GM12878 (cell line): ENCODE measurements at regions not wholly inside any gene's neighbourhood (a gene's known extent, or its start where the extent isn't known, plus 50 kb on each side); places are given as distances from the start of the nearest gene placed in this dataset.

Source experiments
- ATAC-seq: fragments of 200-7000 bp; cut with Tn5 transposase; 3 replicates; pipeline ENCODE4 v1.9.1; 2020; ENCODE audit warnings: mild to moderate bottlenecking, moderate library complexity
- BruUV-seq: library from RNA; stranded (reverse); fragments of 400-500 nt; replicated peaks from 2 replicates; lab custom pipeline; 2021; lab: Mats Ljungman, UMichigan
- CTCF ChIA-PET: fragments of 300-600 bp; sonication (Branson Sonifier 250); formaldehyde crosslinking; extraction: SDS; loops from one replicate; lab custom pipeline; 2021; ENCODE audit warnings: inconsistent platforms; lab: Yijun Ruan, JAX
- POLR2A ChIA-PET: fragments of 350-600 bp; formaldehyde crosslinking; extraction: SDS; loops from one replicate; lab custom pipeline; 2021; ENCODE audit warnings: inconsistent platforms; lab: Charles Lee
- RAD21 ChIA-PET: fragments of 300-600 bp; sonication (Branson Sonifier 250); formaldehyde crosslinking; loops from one replicate; lab custom pipeline; 2023; ENCODE audit warnings: antibody characterized with exemption; ENCODE audit not compliant: unreplicated experiment; lab: Charles Lee
- SMC1A ChIA-PET: fragments of 300-600 bp; sonication (Branson Sonifier 250); formaldehyde crosslinking; loops from one replicate; lab custom pipeline; 2023; ENCODE audit not compliant: unreplicated experiment, uncharacterized antibody; lab: Charles Lee
- DNase-seq: peaks from one replicate; pipeline ENCODE4 v3.0.0-alpha.2; 2011; ENCODE audit warnings: low read depth, low spot score
- FAIRE-seq: peaks from 3 replicates; lab custom pipeline; 2011; peaks lifted over from hg19 to GRCh38; lab: Jason Lieb, UNC
- H2AFZ ChIP-seq: 2 replicates; pipeline ENCODE4 v1.6.0; 2011; ENCODE audit warnings: low read depth, low read length, control low read depth; ENCODE audit not compliant: control insufficient read depth
- H3K27ac ChIP-seq: 2 replicates; pipeline ENCODE4 v1.5.1; 2011; ENCODE audit warnings: control low read depth; ENCODE audit not compliant: control insufficient read depth, insufficient read depth
- H3K27me3 ChIP-seq, 2 experiments: replicated peaks in 1 of 2; 2 replicates each; pipeline versions ENCODE4 v1.6.0 to v1.6.1; 2011; ENCODE audit warnings: low read length in 1 of 2; ENCODE audit not compliant: control insufficient read depth in 2 of 2, insufficient read depth in 2 of 2
- H3K36me3 ChIP-seq, 2 experiments: 2 replicates each; pipeline ENCODE4 v1.5.1; 2011; ENCODE audit warnings: low read length in 1 of 2; ENCODE audit not compliant: control insufficient read depth in 2 of 2, insufficient read depth in 2 of 2
- H3K4me1 ChIP-seq: 2 replicates; pipeline ENCODE4 v1.6.1; 2011; ENCODE audit warnings: mild to moderate bottlenecking, low read length, moderate library complexity, mixed read lengths; ENCODE audit not compliant: control insufficient read depth, insufficient read depth
- H3K4me2 ChIP-seq: 2 replicates; pipeline ENCODE4 v1.6.0; 2011; ENCODE audit warnings: control low read depth; ENCODE audit not compliant: control insufficient read depth, insufficient read depth
- H3K4me3 ChIP-seq: fragments of 200-600 bp; sonication (generic); 2 replicates; pipeline ENCODE4 v1.5.1; 2016
- H3K79me2 ChIP-seq: 2 replicates; pipeline ENCODE4 v1.6.0; 2011; ENCODE audit warnings: low read length; ENCODE audit not compliant: control insufficient read depth, insufficient read depth
- H3K9ac ChIP-seq: 2 replicates; pipeline ENCODE4 v1.8.0; 2011; ENCODE audit warnings: low read length, control low read depth, mixed read lengths; ENCODE audit not compliant: control insufficient read depth, insufficient read depth
- H3K9me3 ChIP-seq: replicated peaks from 3 replicates; pipeline ENCODE4 v1.5.1; 2011; ENCODE audit warnings: mild to moderate bottlenecking, low read length; ENCODE audit not compliant: control insufficient read depth, insufficient read depth
- H4K20me1 ChIP-seq: 2 replicates; pipeline ENCODE4 v1.6.0; 2011; ENCODE audit not compliant: control insufficient read depth, insufficient read depth
- BMI1 ChIP-seq: fragments of 450-650 bp; IDR thresholded peaks from 2 replicates; pipeline ENCODE4 v1.6.1; 2016; ENCODE audit warnings: mild to moderate bottlenecking, moderate library complexity, borderline replicate concordance
- CHD2 ChIP-seq: IDR thresholded peaks from 2 replicates; pipeline ENCODE4 v1.6.1; 2011; ENCODE audit warnings: low read depth, low read length, improper control_type of control experiment, borderline replicate concordance
- CTCF ChIP-seq, 3 experiments: IDR thresholded peaks in 2 of 3; conservative IDR thresholded peaks in 1 of 3; 2 replicates each; pipeline ENCODE4 v1.5.1; 2011; ENCODE audit warnings: low read depth in 3 of 3, low read length in 3 of 3, mild to moderate bottlenecking in 3 of 3, control low read depth in 2 of 3, moderate library complexity in 2 of 3, inconsistent platforms in 1 of 3, mixed read lengths in 1 of 3; ENCODE audit not compliant: control insufficient read depth in 2 of 3, insufficient read depth in 1 of 3; ENCODE audit errors: extremely low read depth in 1 of 3
- GABPA ChIP-seq: IDR thresholded peaks from 2 replicates; pipeline ENCODE4 v1.6.1; 2014; ENCODE audit warnings: antibody characterized with exemption, low read depth, mild to moderate bottlenecking, inconsistent platforms
- IRF5 ChIP-seq: fragments of 450-650 bp; IDR thresholded peaks from 2 replicates; pipeline ENCODE4 v1.6.1; 2017; ENCODE audit warnings: borderline replicate concordance
- JUNB ChIP-seq: IDR thresholded peaks from 2 replicates; pipeline ENCODE4 v1.6.1; 2016; ENCODE audit warnings: antibody characterized with exemption, mild to moderate bottlenecking
- MYC ChIP-seq: IDR thresholded peaks from 2 replicates; pipeline ENCODE4 v1.6.1; 2011; ENCODE audit warnings: mild to moderate bottlenecking, low read length, moderate library complexity, inconsistent platforms; ENCODE audit not compliant: insufficient read depth, insufficient replicate concordance, insufficient read length, severe bottlenecking
- PML ChIP-seq: IDR thresholded peaks from 2 replicates; pipeline ENCODE4 v1.6.1; 2012; ENCODE audit warnings: low read length, inconsistent platforms
- POLR2AphosphoS5 ChIP-seq: IDR thresholded peaks from 2 replicates; pipeline ENCODE4 v1.6.1; 2011; ENCODE audit warnings: mild to moderate bottlenecking, low read length, inconsistent platforms
- PRDM15 ChIP-seq: fragments of 450-650 bp; formaldehyde crosslinking; IDR thresholded peaks from 2 replicates; pipeline ENCODE4 v1.4.0; 2020; ENCODE audit warnings: mild to moderate bottlenecking, moderate library complexity
- RAD21 ChIP-seq: IDR thresholded peaks from 2 replicates; pipeline ENCODE4 v1.6.1; 2011; ENCODE audit warnings: mild to moderate bottlenecking, low read depth, low read length, moderate library complexity; ENCODE audit not compliant: insufficient read depth
- SMAD1 ChIP-seq: fragments of 450-650 bp; IDR thresholded peaks from 2 replicates; pipeline ENCODE4 v1.6.1; 2018; ENCODE audit warnings: mild to moderate bottlenecking, low read depth; ENCODE audit not compliant: partially characterized antibody
- SMARCA5 ChIP-seq: fragments of 450-650 bp; IDR thresholded peaks from 2 replicates; pipeline ENCODE4 v1.6.1; 2017; ENCODE audit warnings: mild to moderate bottlenecking
- SRF ChIP-seq, 2 experiments: IDR thresholded peaks; 2 replicates each; pipeline ENCODE4 v1.6.1; 2011; ENCODE audit warnings: low read depth in 2 of 2, low read length in 2 of 2, mild to moderate bottlenecking in 1 of 2, moderate library complexity in 1 of 2
- TARDBP ChIP-seq: IDR thresholded peaks from 2 replicates; pipeline ENCODE4 v1.6.1; 2016; ENCODE audit warnings: borderline replicate concordance
- USF1 ChIP-seq: IDR thresholded peaks from 2 replicates; pipeline ENCODE4 v1.6.1; 2011; ENCODE audit warnings: borderline replicate concordance, low read depth, mild to moderate bottlenecking, moderate library complexity, mixed read lengths, low read length; ENCODE audit not compliant: insufficient read depth; ENCODE audit errors: extremely low read length
- WRNIP1 ChIP-seq: IDR thresholded peaks from 2 replicates; pipeline ENCODE4 v1.6.1; 2011; ENCODE audit warnings: low read depth, low read length, improper control_type of control experiment, borderline replicate concordance
- WGBS: methylation state at CpG from one replicate; pipeline ENCODE4 v1.1.6; 2016; ENCODE audit warnings: low lambda C conversion rate; ENCODE audit not compliant: insufficient replicate concordance, insufficient coverage; ENCODE audit errors: missing lambda C conversion rate; 5-methylcytosine and 5-hydroxymethylcytosine counted together
- in situ Hi-C: fragments of 300-500 bp; cut with MboI; formaldehyde crosslinking; loops from 9 replicates; pipeline ENCODE4 v1.14.3; 2018; ENCODE audit warnings: mixed read lengths
- intact Hi-C: fragments of 100-400 bp; cut with micrococcal nuclease; formaldehyde crosslinking; loops from one replicate; pipeline ENCODE4 v1.14.2; 2022; ENCODE audit not compliant: unreplicated experiment

GRCh38 chr5:171720086-171720485 lies 65.5 kb upstream of the SMIM23 start:
- H3K9ac ChIP-seq, result no peak overlapping the region
- DNase-seq, result no peak
- ChIA-PET SMC1A (interaction anchor here (0.6 kb wide), 1 partner anchor 61 kb away, joined by 3 read pairs; no protein-coding TSS in a partner anchor), RAD21 (no interaction called here), CTCF (no interaction called here)
- ATAC-seq, result no peak
- H3K9me3 ChIP-seq, result no peaks in the 10 kb centered on the region; the same call in 2 of the 3 replicates
- FAIRE-seq, result no peak
- no peaks in the 10 kb centered on the region for H4K20me1 ChIP-seq
- 34% methylated on average over 6 of the region's 6 CpGs for WGBS
- no peak overlapping the region for H3K4me2 ChIP-seq
- TF ChIP-seq CTCF (IDR thresholded peaks at IDR 0.05 in 2 of 3, conservative IDR thresholded peaks at IDR 0.05 in 1 of 3; ENCODE audit: control insufficient read depth in 2 of 3, extremely low read depth in 1 of 3, insufficient read depth in 1 of 3, low read depth in 3 of 3, low read length in 3 of 3), result no peak
- no peak for TF ChIP-seq SRF (IDR thresholded peaks at IDR 0.05; ENCODE audit: low read depth in 2 of 2, low read length in 2 of 2)
- TF ChIP-seq PML, result no peak
- no peak for TF ChIP-seq USF1
- no peak for TF ChIP-seq GABPA
- no peak for TF ChIP-seq PRDM15
- TF ChIP-seq SMAD1, result no peak
- no peak for TF ChIP-seq BMI1
- no peak for TF ChIP-seq CHD2
- TF ChIP-seq MYC, result no peak
- no peak for TF ChIP-seq IRF5
- no peak for TF ChIP-seq SMARCA5
- TF ChIP-seq POLR2AphosphoS5, result no peak
- no peak for TF ChIP-seq RAD21
- no peak for TF ChIP-seq JUNB
- no peak for TF ChIP-seq WRNIP1
- no peak for TF ChIP-seq TARDBP
- TF ChIP-seq, all 136 proteins: peak for 0
- POLR2A ChIA-PET, result no interaction called here
- no TSS peak for BruUV-seq
- Histone ChIP-seq H3K27me3 (peaks cover 4% of the 10 kb centered on the region in 2 experiments; a peak in 3 of 4 replicates), H3K4me3 (no peak overlapping the region), H3K27ac (no peak overlapping the region), H3K4me1 (no peaks in the 10 kb centered on the region), H3K79me2 (no peaks in the 10 kb centered on the region), H3K36me3 (no peaks in the 10 kb centered on the region), H2AFZ (no peak overlapping the region)
- intact Hi-C loops, result no loop called here
- in situ Hi-C loops, result no loop called here
